Activated CD4-positive, alpha-beta T cell treated with anti-CD3 and anti-CD28 coated beads, Interleukin-2, Interleukin-6, amounts not matched to agents 100 ng/mL and 50 ng/mL, durations not matched to agents 16 hours and 8 hours (primary cell): ENCODE measurements at regions not wholly inside any gene's neighbourhood (a gene's known extent, or its start where the extent isn't known, plus 50 kb on each side); places are given as distances from the start of the nearest gene placed in this dataset.
"Not testable (repeated sequence)": the region's sequence is repeated elsewhere in the genome, so short reads cannot be mapped to it uniquely, and the experiment has no call there.

ENCODE experiments used
- DNase-seq: peaks from one replicate; pipeline ENCODE4 v3.0.0-alpha.2; 2020

- DNase-seq = no peak
Measured at GRCh38 chr11:96523656-96524055, 133.8 kb downstream of the JRKL start.

DNA sequence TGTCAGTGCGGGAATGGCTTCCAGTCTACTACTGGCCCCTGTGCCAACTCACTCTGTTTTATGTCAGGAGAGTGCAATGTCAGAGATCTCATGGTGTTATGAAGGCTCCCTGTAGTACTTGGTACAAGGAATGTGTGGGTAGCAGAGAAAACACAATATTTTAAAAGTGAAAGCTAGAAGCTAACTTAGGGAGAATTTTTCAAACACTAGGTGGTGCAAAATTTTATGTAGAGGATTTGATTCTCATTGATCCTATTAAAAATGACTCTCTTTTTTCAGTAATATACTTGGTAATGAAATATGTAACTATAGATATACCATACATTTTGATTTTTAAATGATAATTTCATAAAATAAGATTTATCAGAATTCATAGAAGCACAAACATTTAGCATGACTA, 134.7 kb downstream of the JRKL start:
- no peak for DNase-seq

GRCh38 chr11:96530473-96530872, 140.7 kb downstream of the JRKL start:
- DNase-seq = no peak

- no peak for DNase-seq
Measured at GRCh38 chr11:96538104-96538503, 148.3 kb downstream of the JRKL start.

DNA sequence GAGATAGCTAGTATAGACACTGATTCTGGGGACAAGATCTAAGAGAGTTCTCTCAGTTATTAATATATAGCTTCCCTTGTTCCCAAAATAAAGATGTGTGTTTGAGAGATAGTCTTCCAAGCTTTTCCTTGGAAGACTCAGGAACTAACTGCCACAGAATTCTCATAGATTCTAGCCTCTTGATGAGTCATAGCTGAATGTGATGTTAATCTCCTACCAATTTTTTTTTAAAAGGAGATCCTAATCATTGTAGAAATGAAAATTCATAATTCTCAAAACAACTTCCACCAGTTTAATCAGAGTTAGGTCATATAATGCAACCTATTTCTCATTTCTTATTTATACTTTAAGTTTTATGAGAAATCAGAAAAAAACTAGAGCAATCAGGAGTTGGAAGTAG, 148.8 kb downstream of the JRKL start:
- DNase-seq = no peak

DNA sequence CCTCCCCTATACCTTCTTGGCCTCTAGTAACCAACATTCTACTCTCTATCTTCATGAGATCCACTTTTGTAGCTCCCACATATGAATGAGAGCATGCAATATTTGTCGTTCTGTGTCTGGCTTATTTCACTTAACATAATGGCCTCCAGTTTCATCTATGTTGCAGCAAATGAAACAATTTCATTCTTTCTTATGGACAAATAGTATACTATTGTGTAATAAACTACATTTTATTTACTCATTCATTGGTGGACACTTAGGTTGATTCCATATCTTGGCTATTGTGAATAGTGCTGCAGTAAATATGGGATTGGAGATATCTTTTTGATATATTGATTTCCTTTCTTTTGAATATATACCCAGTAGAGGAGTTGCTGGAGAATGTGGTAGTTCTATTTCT, 151.1 kb downstream of the JRKL start:
- no peak for DNase-seq

- DNase-seq = no peak
Measured at GRCh38 chr11:96543177-96543576, 153.4 kb downstream of the JRKL start.

DNA sequence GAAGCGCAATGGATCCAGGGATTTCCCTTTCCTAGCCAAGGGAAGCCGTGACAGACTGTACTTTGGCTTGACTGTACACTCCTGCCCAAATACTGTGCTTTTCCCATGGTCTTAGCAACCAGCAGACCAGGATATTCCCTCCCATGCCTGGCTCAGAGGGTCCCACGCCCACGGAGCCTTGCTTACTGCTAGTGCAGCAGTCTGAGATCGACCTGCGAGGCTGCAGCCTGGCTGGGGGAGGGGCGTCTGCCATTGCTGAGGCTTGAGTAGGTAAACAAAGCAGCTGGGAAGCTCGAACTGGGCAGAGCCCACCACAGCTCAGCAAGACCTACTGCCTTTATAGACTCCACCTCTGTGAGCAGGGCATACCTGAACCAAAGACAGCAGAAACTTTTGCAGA, 155.4 kb downstream of the JRKL start:
- DNase-seq = not testable (repeated sequence)

GRCh38 chr11:96551136-96551535, 161.3 kb downstream of the JRKL start:
- DNase-seq = no peak

DNA sequence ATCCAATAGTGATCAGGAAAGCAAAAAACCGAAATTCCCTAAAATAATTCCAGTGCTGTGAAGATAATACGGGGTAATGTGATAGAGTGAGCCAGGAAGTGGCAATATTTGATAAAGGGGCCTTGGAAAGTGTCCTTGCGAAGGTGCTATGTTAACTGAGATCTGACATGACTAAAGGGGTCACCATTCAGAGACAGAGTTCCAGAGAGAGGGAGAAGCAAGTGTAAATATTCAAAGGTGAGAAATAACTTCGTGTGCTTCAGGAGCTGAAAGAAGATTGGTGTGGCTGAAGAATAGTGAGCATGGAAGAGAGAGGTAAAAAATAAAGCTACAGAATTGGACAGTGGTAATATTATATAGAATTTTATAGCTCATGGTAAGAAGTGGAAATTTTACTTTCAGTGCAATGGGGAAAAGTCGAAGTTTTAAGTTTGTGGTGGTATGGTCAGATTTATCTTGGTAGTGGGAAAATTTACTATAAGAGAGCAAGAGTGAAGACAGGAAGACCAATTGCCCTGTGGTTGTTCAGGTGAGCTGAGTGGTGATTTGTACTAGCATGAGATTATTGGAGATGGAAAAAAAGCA, 164.5 kb downstream of the JRKL start:
- no peak for DNase-seq

DNA sequence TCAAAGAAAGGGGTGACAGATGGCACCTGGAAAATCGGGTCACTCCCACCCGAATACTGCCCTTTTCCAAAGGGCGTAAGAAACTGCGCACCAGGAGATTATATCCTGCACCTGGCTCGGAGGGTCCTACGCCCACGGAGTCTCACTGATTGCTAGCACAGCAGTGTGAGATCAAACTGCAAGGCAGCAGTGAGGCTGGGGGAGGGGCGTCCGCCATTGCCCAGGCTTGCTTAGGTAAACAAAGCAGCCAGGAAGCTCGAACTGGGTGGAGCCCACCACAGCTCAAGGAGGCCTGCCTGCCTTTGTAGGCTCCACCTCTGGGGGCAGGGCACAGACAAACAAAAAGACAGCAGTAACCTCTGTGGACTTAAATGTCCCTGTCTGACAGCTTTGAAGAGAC, 166.0 kb downstream of the JRKL start:
- DNase-seq = not testable (repeated sequence)

GRCh38 chr11:96560727-96561126, 170.9 kb downstream of the JRKL start:
- not testable (repeated sequence) for DNase-seq

- DNase-seq = no peak
Measured at GRCh38 chr11:96567176-96567575, 177.4 kb downstream of the JRKL start.

DNA sequence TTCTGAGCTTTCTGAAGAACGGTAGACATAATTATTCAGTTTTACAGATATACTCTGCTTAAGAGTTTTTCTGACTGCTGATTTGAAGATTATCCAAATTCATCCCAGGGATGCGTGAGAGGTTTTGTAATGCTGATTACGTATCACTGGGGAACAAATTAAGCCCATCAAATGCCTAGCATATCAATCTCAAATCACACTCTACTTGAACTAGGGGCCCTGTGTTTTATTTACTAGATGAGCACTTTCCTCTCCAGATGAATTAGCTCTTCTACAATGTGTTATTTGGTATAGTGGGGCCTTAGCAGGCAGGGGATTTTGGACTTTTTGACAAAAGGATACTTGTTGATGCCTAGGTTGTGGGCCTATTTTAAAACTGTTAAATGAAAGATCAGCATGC, 177.9 kb downstream of the JRKL start:
- DNase-seq = no peak

GRCh38 chr11:96576383-96576782, 186.6 kb downstream of the JRKL start:
- DNase-seq = no peak

GRCh38 chr11:96578379-96578778, 188.6 kb downstream of the JRKL start:
- no peak for DNase-seq

- DNase-seq = no peak
Measured at GRCh38 chr11:96579656-96580055, 189.8 kb downstream of the JRKL start.

DNA sequence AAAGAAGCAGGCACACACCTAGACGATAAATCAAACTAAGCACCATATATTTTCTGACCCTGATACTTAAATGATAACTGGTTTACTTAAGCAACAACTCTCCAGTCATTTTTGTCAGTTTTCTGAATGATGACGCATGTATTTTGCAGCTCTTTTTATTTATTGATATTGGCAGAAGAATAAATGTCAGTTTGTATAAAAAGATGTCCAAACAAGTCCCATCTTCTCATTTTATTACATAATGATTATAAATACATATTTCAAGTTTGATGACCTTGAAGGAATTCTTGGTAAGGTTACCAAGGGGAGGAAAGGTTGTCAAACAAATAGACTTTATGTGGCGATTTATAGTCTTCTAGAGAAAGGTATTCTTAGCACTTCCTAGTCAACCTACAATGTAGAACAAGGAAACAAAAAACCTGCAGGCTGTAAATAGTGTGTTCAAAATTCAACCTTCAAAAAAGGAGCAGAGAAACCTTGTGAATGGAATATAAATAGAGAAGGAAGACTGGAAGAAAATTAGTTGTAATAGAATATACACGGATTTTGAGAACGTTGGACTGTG, 190.7 kb downstream of the JRKL start:
- no peak for DNase-seq

- DNase-seq = not testable (repeated sequence)
Measured at GRCh38 chr11:96585944-96586880, 196.4 kb downstream of the JRKL start.

- DNase-seq = not testable (repeated sequence)
Measured at GRCh38 chr11:96588793-96589192, 199.0 kb downstream of the JRKL start.

DNA sequence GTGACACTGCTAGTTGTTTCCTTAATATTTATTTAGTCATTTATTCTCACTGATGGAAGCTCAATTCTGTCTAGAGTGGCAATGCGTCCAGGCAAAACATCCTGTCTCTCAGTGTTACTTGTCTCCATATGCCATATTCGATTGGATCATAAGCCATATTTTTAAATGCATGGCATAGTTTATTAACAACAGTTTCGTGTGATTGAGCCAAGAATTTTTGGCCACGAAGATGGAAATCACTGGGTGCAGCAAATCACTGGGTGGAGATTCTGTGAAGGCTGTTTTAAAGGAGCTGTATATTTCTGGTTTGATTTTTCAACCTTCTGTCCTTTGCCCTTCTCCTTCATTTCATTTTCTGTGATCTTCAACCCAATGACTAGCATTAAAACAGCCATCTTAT, 205.2 kb downstream of the JRKL start:
- DNase-seq = no peak

- DNase-seq = no peak
Measured at GRCh38 chr11:96607864-96608558, 218.2 kb downstream of the JRKL start.

- DNase-seq = no peak
Measured at GRCh38 chr11:96614101-96614500, 224.3 kb downstream of the JRKL start.

GRCh38 chr11:96614846-96615245, 225.0 kb downstream of the JRKL start:
- no peak for DNase-seq
